Activated CD4-positive, alpha-beta T cell treated with anti-CD3 and anti-CD28 coated beads, Interleukin-2, Interleukin-6, amounts not matched to agents 100 ng/mL and 50 ng/mL, durations not matched to agents 16 hours and 8 hours (primary cell): ENCODE measurements at regions not wholly inside any gene's neighbourhood (a gene's known extent, or its start where the extent isn't known, plus 50 kb on each side); places are given as distances from the start of the nearest gene placed in this dataset.

ENCODE experiments used
- DNase-seq: peaks from one replicate; pipeline ENCODE4 v3.0.0-alpha.2; 2020

- DNase-seq, result no peak
Observed at GRCh38 chr18:67710639-67711038, 194.1 kb upstream of the DSEL start.

DNA sequence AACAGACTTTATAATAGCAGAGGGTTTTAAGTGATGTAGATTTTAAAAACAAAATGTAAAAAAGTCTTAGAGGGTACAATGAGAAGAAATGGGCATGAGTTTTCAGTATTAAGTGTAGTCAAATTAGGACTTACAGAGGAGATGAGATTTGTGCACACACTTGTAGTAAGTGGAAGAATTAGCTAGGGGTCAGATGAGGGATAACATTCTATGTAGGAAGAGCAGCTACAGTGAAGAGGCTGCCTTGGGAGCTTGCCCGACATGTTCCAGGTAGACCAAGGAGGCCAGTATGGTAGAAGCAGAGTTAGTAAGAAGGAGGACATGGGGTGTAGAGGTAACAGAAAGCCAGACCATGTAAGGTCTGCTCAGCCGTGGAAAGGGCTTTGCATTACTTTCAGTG is 189.2 kb upstream of the DSEL start:
- no peak for DNase-seq

DNA sequence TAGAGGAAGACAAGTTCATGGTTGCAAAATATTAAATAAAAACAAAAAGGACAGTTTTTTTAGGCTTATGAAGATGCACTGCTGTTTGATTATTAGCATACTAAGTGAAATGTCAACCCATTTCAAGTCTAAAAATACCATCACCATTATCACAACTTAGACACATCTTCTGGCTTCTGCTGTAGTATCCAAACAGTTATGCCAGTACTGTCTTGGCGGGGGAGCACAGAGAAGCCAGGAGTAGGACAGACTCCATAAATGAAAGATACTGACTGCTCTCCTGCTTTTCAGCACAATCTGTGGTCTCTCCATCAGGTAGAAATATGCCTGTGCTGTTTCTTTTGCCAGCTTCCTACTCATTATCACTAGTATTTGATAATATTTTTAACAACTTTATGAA is 179.2 kb upstream of the DSEL start:
- no peak for DNase-seq

DNA sequence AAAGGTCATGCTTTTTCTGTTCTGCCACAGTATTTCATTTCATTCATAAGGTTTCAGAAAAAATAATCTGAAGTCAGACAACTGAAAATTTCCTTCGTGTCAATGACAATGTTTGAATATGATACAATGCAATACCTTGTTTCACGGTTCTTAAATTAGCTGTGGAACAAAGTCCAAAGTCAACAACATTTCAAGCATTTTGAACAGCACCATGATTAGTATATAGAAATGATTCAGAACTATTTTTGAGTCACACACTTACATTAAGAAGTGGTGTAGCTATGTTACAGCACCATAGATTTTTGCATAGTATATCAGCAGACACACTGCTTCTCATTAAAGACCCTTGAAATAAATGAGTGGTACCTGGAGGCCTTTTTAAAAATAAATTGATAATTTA is 178.3 kb upstream of the DSEL start:
- no peak for DNase-seq

- DNase-seq, result no peak
Observed at GRCh38 chr18:67692811-67693210, 176.3 kb upstream of the DSEL start.

GRCh38 chr18:67682516-67682915 is 166.0 kb upstream of the DSEL start:
- DNase-seq, result no peak

DNA sequence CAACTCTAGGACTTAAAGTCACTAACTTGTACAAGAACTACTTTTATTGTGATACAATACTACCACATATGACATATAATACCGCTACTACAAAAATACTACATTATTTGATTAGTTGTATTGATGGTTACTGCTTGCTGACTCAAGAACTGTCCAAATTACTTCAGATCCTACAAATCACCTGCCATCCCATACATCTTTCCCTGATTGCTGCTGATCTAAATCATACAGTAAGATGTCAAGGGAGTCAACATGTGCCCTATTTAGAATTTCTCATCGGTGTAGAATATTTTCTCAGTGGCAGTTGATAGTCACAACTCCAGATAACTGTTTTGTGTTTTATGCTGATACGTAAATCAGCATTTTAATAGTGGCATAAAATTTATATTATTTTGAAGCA is 161.0 kb upstream of the DSEL start:
- no peak for DNase-seq

DNA sequence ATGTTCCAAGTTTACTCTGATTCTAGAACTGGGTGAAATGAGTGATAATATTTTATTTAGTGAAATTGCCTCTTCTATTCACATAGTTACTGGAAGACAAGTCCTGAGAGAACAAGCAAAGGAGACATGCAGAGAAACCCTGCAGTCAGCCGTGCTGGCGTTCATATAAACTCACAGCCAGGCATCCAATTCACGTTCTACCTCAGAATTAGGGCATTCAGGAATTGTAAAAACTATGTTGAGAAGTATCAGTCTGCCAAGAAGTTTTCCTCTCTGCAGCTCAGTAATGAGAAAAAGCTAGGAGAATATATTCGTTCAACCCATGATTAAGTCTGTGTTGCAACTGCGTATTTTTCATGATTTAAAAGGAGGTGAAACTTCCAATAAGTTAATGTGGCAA is 156.2 kb upstream of the DSEL start:
- no peak for DNase-seq

DNA sequence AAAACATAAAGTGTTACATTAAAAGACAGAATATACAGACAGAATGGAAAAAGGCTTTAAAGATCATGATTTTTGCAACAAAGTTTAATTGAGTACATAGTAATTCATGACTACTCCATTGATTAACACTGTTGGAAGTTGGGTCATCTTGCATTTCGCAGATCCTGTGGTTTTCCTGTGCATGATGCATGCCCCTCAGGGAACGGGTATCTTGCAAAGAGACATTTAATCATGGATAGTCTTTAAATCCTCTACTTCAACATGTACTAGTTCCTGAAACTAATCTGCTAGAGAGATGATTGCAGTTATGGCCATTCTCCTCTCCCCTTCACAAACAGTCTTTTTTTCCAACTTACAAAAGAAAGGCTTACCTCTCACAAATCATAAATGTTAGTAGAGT is 155.6 kb upstream of the DSEL start:
- DNase-seq, result no peak

- DNase-seq, result no peak
Observed at GRCh38 chr18:67670024-67670543, 153.6 kb upstream of the DSEL start.

DNA sequence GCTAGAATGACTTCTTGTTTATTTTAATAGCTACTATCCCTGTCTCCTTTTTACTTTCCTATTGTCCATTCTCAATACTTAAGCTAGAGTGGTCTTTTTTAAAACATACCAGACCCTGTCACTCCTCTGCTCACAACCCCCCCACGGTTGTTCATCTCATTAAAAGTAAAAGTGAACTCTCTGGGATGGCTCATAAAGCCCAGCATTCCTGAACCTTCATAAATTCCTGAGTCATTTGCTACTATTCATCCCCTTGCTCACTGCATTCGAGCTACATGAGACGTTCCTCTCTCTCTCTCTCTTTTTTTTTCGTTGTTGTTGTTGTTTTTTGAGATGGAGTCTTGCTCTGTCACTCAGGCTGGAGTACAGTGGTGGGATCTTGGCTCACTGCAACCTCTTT is 148.7 kb upstream of the DSEL start:
- DNase-seq, result no peak

- no peak for DNase-seq
Observed at GRCh38 chr18:67662996-67663395, 146.5 kb upstream of the DSEL start.

DNA sequence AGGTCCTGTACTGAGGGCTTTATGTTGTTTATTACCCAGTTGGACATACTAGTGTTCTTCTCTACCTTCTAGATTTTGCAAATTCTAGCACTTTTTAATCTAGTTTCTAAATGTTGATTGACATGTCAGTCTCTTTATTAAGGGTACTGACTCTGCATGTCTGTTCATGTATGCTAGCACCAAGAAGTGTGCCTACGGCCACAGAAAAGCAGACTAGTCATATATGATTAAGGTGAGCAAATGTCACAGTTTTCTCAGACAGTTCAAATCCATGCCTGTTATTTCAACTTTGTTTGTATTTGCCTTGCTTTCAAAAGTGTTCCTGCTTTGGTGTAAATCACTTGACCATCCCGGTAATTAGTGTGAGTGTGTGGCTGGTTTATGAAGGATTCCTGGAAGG is 145.0 kb upstream of the DSEL start:
- DNase-seq, result no peak

- DNase-seq, result no peak
Observed at GRCh38 chr18:67654101-67654500, 137.6 kb upstream of the DSEL start.

- no peak for DNase-seq
Observed at GRCh38 chr18:67652288-67652687, 135.8 kb upstream of the DSEL start.

- no peak for DNase-seq
Observed at GRCh38 chr18:67651438-67651837, 134.9 kb upstream of the DSEL start.

GRCh38 chr18:67650686-67651385 is 134.3 kb upstream of the DSEL start:
- no peak for DNase-seq

DNA sequence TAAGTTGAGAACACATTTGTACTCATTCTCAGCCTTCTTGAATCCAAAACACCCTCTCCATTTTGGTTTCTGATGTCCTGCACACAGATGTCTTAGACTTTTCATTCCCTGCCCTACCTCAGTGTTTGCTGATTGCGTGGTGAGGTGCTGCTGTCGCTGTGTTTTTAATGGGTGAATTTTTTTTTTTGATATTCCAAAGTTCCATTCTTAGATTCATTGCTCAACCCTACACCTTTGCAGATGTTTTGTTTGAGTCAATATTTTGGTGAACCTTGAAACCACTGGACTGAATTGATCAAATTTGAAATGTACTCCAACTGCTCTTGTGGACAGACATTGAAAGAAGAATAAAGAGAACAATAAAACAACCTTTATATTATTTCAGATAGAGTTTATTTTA is 130.4 kb upstream of the DSEL start:
- no peak for DNase-seq

DNA sequence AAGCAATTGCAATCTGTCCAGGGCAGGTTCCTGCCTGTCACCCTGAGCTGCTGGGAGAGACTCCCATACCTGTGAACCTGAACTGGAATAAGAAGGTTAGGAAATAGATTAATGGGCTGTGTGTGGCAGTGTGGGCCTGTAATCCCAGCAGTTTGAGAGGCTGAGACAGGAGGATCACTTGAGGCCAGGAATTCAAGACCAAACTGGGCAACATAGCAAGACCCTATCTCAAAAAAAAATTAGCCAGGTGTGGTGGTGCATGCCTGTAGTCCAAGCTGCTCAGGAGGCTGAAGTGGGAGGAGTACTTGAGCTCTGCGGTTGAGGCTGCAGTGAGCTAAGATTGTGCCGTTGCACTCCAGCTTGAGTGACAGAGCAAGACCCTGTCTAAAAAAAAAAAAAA is 127.7 kb upstream of the DSEL start:
- DNase-seq, result no peak

DNA sequence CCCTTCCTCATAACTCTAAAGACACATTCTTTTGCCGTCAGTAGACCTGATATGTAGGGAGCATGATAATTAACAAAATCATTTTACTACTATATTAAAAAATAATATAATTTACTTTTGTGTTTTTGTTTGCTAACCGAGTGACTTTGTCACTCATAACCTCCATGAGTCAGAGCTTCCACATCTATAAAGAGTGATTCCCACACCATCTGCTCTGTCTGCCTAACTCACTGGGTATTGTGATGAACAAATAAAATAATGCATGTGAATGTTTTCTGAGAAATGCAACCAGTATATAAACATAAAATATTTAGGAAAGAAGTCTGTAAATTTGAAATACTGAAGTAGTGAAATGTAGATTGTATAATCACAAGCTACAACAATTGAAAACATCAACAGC is 123.4 kb upstream of the DSEL start:
- DNase-seq, result no peak

DNA sequence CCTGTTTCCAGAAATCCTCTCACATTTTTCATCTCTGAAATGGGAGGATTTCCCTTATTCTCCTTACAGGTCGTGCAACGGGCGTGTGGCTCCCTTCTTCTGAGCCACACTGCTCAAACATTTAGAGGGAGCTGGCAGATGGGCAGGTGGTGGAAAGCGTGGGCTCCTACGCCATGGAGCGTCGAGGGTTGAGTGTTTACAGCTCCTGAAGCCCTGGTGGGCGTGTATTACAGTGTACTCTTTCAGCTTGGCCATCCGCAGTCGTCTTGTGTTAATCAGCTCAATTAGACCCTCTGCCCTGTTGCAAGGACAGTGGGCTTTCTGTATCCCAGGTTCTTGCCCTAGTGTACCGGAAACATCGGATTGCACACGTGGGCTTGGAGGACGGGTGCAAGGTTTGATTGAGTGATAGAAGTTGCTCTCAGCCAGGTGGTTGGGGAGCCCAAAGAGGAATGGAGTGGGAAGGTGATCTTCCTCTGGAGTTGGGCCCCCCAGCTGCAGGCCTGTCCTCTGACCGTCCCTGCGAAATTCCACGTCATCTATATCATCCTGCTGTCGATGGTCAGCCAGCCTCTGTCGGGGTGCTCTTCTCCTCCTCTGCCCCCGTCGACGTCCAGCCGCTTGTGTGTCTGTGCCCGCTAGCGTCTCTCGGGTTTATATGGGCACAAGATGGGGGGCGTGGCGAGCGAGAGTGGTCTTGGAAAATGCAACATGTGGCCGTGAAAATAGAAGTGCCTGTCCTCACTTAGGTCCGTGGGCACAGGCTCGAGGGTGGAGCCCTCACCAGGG is 120.3 kb upstream of the DSEL start:
- DNase-seq, result no peak

GRCh38 chr18:67634631-67635338 is 118.3 kb upstream of the DSEL start:
- no peak for DNase-seq

DNA sequence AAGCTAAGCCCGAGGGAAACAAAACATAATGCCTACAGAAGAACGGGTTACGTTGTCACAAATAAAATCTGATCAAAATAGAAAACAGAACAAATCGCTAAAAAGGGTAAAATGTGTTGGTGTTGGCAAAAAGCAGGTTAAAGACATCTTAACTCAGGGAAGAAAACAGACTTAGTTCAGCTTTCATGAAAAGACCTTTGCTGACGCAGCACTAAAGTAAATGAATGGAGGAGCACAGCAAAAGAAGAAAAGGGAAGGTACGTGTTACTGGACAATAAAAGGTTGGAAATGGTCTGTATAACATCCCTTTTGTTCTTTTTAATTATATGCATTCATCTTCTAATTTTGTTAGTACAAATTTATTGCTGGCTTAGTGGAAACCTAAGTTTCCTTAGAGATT is 117.4 kb upstream of the DSEL start:
- no peak for DNase-seq

DNA sequence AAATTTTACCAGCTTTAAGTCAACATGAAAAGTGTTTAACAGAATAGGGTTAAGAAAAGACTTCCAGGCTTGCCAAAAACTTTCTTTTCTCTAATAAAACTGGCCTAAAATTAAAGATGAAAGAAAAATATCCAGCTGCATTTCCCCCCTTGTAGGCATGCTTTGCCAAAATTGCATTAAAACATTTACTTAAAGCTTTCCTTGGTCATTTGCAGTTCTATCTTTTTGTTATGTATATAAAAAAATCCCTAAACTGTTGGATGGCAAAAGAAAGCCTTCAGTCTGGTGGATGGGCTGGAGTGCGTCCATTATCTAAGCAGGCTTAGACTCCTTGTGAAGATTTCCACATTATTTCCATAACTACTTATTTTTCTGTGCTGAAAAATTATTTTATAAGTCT is 105.4 kb upstream of the DSEL start:
- no peak for DNase-seq
